Mesenteric fat pad (tissue), 1 donor: ENCODE measurements at regions not wholly inside any gene's neighbourhood (a gene's known extent, or its start where the extent isn't known, plus 50 kb on each side); places are given as distances from the start of the nearest gene placed in this dataset.
"Not testable (repeated sequence)": the region's sequence is repeated elsewhere in the genome, so short reads cannot be mapped to it uniquely, and the experiment has no call there.

Experiments used
- DNase-seq: peaks from one replicate; pipeline ENCODE4 v3.0.0-alpha.2; 2020; ENCODE audit warnings: low spot score
- donor health status: DM: yes; HTN: yes; CAD: no.

DNA sequence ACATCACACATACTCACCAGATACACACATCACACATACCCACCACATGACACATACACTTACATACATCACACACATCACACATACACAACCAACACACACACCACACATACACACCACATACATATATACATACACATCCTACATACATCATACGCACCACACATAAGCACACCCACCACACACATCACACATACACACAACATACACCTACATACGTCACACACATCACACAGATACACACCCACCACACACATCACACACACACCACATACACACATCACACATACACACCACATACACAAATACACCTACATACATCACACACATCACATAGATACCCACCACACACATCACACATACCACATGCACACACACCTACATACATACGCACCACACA, 158.4 kb downstream of the NDUFA10 start:
- no peak for DNase-seq

GRCh38 chr2:239866350-239866749, 158.8 kb downstream of the NDUFA10 start:
- no peak for DNase-seq

DNA sequence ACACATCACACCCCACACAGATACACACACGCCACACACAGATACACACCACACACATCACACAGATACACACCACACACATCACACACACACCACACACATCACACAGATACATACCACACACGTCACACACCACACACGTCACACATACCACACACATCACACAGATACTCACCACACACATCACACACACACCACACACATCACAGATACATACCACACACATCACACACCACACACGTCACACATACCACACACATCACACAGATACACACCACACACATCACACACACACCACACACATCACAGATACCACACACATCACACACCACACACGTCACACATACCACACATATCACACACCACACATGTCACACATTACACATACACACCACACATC, 159.3 kb downstream of the NDUFA10 start:
- DNase-seq = not testable (repeated sequence)

DNA sequence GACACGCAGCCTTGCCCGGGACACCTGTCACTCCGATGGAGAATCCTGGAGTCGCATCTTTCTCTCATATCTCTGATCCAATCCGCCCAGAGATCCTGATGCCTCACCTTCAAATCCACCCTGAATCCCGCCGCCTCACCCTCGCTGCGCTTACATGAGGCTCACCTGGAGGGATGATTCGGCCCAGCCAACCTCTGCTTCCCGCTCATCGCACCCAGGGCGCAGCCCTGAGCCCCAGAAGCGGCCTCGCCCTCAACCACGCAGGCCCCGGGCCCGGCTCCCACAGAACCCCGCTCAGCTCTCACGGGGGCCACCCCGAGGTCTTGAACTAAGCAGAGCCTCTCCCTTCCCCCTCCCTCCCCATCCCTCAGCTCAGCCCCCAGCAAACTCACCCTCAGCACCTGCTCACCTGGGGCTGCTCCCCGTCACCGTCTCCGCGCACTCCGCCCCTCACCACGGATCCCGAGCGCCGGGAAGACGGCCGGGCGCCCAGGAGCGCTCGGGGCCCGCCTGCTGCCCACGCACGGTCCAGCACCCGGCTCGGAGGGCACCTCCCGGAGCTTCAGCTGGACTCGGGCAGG, 160.0 kb downstream of the NDUFA10 start:
- DNase-seq = no peak

GRCh38 chr2:239864247-239865058, 160.7 kb downstream of the NDUFA10 start:
- no peak for DNase-seq

DNA sequence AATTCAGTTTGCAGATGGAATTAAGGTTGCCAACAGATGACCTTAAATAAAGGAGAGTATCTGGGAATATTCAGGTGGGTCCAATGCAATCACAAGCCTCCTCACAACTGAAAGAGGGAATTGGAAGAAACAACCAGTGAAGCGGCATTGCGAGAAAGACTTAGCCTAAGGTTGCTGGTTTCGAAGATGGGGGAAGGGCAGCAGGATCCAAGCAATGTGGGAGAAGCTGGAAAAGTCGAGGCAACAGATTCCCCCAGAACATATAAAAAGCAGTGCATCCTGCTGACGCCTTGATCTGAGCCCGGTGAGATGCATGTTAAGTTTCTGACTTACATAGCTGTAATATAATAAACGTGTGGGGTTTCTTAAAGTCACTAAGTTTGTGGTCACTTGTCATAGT, 162.5 kb downstream of the NDUFA10 start:
- no peak for DNase-seq

DNA sequence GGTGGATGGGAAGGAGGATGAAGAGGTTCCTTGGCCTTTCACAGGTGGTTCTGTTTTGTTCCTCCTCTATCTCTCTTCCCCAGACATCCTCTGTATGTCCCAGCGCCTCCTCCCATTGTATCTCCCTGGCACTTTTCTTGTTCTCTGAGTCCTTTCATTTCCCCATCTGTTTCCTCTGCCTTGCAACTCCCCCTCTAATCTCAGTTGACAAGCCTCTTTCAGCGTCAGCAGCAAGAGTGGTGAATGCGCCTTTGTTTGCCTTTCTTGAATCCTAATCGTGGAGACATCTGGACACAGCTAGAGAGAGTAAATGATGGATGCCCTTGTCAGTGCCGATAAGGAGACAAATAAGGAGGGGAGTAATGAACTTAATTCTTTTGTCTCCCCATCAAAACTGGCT, 167.0 kb downstream of the NDUFA10 start:
- DNase-seq = no peak

- DNase-seq = no peak
These were observed 167.6 kb downstream of the NDUFA10 start for GRCh38 chr2:239857591-239857990.

DNA sequence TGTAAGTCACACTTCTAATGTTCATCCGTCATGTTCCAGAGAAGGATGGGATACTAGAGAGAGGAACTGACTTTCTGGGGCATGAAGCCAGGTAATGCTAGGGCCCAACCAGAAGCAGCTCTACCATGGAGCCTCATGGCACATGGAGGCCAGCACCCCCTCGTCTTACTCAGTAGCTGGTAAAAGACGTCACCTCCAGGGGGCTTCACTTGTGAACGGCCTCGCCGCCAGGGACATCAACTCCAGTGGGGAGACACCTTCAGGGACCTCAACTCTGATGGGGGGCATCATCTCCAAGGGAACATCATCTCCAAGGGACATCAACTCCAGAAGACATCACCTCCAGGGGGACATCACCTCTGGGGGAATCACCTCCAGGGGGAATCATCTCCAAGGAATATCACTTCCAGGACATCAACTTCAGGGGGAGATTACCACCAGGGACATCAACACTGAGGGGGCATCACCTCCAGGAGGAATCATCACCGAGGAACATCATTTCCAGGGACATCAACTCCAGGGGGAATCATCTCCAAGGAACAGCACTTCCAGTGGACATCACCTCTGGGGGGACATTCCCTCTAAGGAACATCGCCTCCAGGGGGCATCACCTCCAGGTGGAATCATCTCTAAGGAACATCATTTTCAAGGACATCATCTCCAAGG, 168.4 kb downstream of the NDUFA10 start:
- DNase-seq = no peak

DNA sequence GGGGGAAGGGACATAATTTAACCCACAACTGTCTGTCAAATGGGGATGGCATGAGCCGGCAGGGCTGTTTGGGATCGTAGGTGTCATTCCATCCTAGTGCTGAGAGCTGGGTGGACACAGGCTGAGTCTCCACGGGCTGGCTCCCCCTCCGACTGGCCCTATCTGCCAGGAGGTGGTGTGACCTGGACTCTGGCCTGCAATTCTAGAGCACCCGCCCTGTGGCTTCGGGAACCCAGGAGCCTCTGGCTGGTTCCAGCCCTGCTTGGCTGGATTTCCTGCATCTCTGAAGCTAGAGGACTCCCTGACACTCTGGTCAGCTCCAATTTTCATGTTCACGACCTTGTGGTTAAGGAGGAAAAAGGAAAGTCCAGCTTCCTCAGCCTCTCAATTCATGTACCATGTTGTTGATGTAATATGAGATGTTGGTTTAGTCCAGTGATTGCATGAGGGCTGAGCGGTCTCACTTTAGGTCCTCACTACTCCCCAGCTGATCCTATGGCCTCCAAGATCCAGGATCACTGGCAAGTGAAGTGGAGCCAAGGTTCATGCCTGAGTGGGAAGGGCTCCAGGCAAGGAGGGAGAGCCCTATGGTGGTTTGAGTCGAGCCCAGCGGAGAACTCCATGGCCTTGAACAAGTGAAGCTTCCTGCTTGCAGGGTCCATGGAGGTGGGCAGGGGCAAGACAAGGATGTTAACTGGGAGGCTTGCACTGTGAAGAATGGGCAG, 169.1 kb downstream of the NDUFA10 start:
- DNase-seq = no peak

GRCh38 chr2:239854596-239854995, 170.5 kb downstream of the NDUFA10 start:
- no peak for DNase-seq

GRCh38 chr2:239853706-239854327, 171.3 kb downstream of the NDUFA10 start:
- no peak for DNase-seq

GRCh38 chr2:239853121-239853520, 172.0 kb downstream of the NDUFA10 start:
- DNase-seq = no peak

DNA sequence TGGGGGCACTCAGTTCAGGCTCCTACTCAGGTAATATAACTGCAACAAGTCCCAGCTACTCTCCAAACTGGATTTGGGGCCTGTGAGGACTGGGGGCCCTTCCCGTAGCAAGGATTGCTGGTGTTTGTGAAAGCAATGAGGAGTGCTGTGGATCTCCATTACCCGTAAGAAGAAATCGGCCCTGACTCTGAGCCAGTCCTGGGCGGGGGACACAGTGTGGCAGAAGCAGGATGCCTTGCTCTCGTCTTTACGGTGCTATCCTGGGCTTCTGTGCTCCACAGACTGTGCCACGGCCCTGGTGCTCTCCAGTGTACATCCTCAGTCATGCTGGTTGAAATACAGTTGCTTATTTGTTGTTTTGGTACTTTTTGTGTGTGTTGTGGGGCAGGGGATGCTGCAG, 172.9 kb downstream of the NDUFA10 start:
- DNase-seq = no peak

- no peak for DNase-seq
These were observed 178.1 kb downstream of the NDUFA10 start for GRCh38 chr2:239846789-239847676.

DNA sequence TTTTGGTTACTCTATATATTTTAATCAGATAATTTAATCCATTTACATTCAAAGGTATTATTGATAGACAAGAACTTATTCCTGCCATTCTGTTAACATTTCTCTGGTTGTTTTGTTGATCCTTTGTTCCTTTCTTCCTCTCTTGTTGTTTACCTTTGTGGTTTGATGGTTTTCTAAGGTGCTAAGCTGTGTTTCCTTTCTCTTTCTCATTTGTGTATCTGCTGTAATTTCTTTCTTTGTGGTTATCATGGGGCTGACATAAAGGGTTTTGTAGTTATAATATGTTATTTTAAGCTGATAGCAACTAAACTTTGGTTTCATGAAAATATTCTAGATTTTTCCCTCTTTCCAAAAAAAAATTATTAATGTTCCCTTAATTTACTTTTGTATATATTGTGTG, 179.2 kb downstream of the NDUFA10 start:
- DNase-seq = no peak

GRCh38 chr2:239839306-239839705, 185.8 kb downstream of the NDUFA10 start:
- DNase-seq = peak; percentile 72

DNA sequence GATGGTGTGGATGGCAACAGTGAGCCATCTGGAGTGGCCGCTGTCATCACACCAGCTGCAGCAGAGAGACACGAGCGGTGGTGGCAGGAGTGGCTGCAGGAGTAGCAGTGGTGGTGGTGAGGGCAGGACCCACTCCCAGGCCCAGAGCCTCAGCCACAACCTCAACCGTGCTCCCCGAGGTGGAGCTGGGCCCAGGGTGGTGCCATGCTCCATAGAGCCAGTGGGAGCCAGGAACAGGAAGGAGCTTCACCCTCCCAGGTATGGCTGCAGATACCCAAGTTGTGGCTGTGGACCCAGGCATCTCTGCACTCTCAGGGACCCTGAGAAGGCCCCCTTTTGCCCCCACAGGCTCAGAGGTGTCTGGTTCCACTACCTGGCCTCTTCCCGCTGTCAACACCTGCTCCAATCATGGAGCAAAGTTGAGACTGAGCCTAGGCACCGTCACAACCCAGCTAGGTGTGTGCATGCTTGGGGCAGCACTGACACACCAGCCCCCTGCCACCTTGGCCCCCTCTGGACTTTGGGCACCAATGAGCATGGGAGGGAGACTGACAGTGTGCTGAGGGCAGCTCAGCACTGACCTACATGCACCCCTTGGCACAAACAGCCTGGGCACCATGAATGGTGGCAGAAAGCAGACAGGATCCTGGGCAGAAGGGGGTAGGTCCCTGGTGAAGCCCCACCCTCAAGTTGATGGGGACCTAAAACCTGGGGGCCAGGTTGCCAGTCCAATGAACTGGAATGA, 188.9 kb downstream of the NDUFA10 start:
- DNase-seq = peak; percentile 51

GRCh38 chr2:239835056-239835455, 190.1 kb downstream of the NDUFA10 start:
- DNase-seq = peak; percentile 37

- DNase-seq = peak; percentile 49
These were observed 191.0 kb downstream of the NDUFA10 start for GRCh38 chr2:239834143-239834542.
